Neural cell (in vitro differentiated cells): ENCODE measurements at regions not wholly inside any gene's neighbourhood (a gene's known extent, or its start where the extent isn't known, plus 50 kb on each side); places are given as distances from the start of the nearest gene placed in this dataset.

ENCODE experiments used
- H2AFZ ChIP-seq: fragments of 200-600, 300-800 bp; sonication (generic), shearing (Covaris generic); 2 replicates; pipeline ENCODE4 v1.6.0; 2014; ENCODE audit warnings: low read depth, mild to moderate bottlenecking, antibody characterized with exemption, low read length, moderate library complexity
- H3F3A ChIP-seq: fragments of 200-600 bp; shearing (Covaris generic); 2 replicates; pipeline ENCODE4 v1.6.1; 2016; ENCODE audit warnings: mild to moderate bottlenecking, moderate library complexity, mixed read lengths, antibody characterized with exemption, low read length; ENCODE audit not compliant: insufficient read depth, poor library complexity, severe bottlenecking
- H3K27ac ChIP-seq: fragments of 200-600, 300-800 bp; sonication (generic), shearing (Covaris generic); 2 replicates; pipeline ENCODE4 v1.5.1; 2014; ENCODE audit warnings: mild to moderate bottlenecking, low read length, moderate library complexity
- H3K27me3 ChIP-seq: fragments of 300-800, 200-600 bp; sonication (generic), shearing (Covaris generic); 2 replicates; pipeline ENCODE4 v1.6.0; 2014; ENCODE audit warnings: mild to moderate bottlenecking, low read depth, low read length, moderate library complexity; ENCODE audit not compliant: insufficient read depth
- H3K36me3 ChIP-seq: fragments of 300-800, 200-600 bp; sonication (generic), shearing (Covaris generic); 2 replicates; pipeline ENCODE4 v1.5.1; 2014; ENCODE audit warnings: mild to moderate bottlenecking, antibody characterized with exemption, low read length, moderate library complexity; ENCODE audit not compliant: insufficient read depth
- H3K4me2 ChIP-seq: fragments of 300-800, 200-600 bp; sonication (generic), shearing (Covaris generic); 2 replicates; pipeline ENCODE4 v1.6.0; 2014; ENCODE audit warnings: mild to moderate bottlenecking, low read length
- H3K4me3 ChIP-seq: fragments of 300-800, 200-600 bp; sonication (generic), shearing (Covaris generic); 2 replicates; pipeline ENCODE4 v1.5.1; 2014; ENCODE audit warnings: mild to moderate bottlenecking, low read length, moderate library complexity
- H3K79me2 ChIP-seq: fragments of 200-600 bp; shearing (Covaris generic); replicated peaks from 2 replicates; pipeline ENCODE4 v1.6.0; 2014; ENCODE audit warnings: mild to moderate bottlenecking, low read length, moderate library complexity; ENCODE audit not compliant: insufficient read depth
- H3K9ac ChIP-seq: fragments of 300-800, 200-600 bp; sonication (generic), shearing (Covaris generic); 2 replicates; pipeline ENCODE4 v1.6.1; 2016; ENCODE audit warnings: mild to moderate bottlenecking, low read length, mixed read lengths
- H3K9me2 ChIP-seq: fragments of 200-600 bp; shearing (Covaris generic); 2 replicates; pipeline ENCODE4 v1.6.1; 2016; ENCODE audit warnings: mild to moderate bottlenecking, low read length, mixed read lengths; ENCODE audit not compliant: insufficient read depth
- H3K9me3 ChIP-seq: fragments of 200-600, 300-800 bp; sonication (generic), shearing (Covaris generic); 2 replicates; pipeline ENCODE4 v1.6.1; 2016; ENCODE audit warnings: mild to moderate bottlenecking, mixed run types, low read length, moderate library complexity, mixed read lengths
- H4K20me1 ChIP-seq: fragments of 200-600 bp; shearing (Covaris generic); 2 replicates; pipeline ENCODE4 v1.6.1; 2016; ENCODE audit warnings: mild to moderate bottlenecking, mixed run types; ENCODE audit not compliant: insufficient read depth
- CTCF ChIP-seq: fragments of 450-650 bp; IDR thresholded peaks from 2 replicates; pipeline ENCODE4 v1.5.1; 2014; ENCODE audit warnings: antibody characterized with exemption, mild to moderate bottlenecking, moderate library complexity; ENCODE audit not compliant: poor library complexity, severe bottlenecking
- EP300 ChIP-seq: fragments of 450-650 bp; conservative IDR thresholded peaks from 2 replicates; pipeline ENCODE4 v1.6.1; 2014; ENCODE audit warnings: antibody characterized with exemption, mild to moderate bottlenecking, moderate library complexity; ENCODE audit not compliant: poor library complexity, severe bottlenecking
- EZH2 ChIP-seq: fragments of 200-600, 300-800 bp; shearing (Covaris generic), sonication (generic); IDR thresholded peaks from 2 replicates; pipeline ENCODE4 v1.6.1; 2014; ENCODE audit warnings: antibody characterized with exemption, low read length, borderline replicate concordance, mild to moderate bottlenecking; ENCODE audit not compliant: insufficient read depth, poor library complexity, severe bottlenecking
- MXI1 ChIP-seq: fragments of 450-650 bp; conservative IDR thresholded peaks from 2 replicates; pipeline ENCODE4 v1.6.1; 2014; ENCODE audit warnings: antibody characterized with exemption, mild to moderate bottlenecking; ENCODE audit not compliant: poor library complexity, severe bottlenecking
- POLR2AphosphoS5 ChIP-seq: IDR thresholded peaks from 2 replicates; pipeline ENCODE4 v1.6.1; 2012
- RAD21 ChIP-seq: fragments of 450-650 bp; conservative IDR thresholded peaks from 2 replicates; pipeline ENCODE4 v1.6.1; 2014; ENCODE audit warnings: antibody characterized with exemption, mild to moderate bottlenecking, moderate library complexity
- REST ChIP-seq: IDR thresholded peaks from 2 replicates; pipeline ENCODE4 v1.6.1; 2012; ENCODE audit warnings: borderline replicate concordance
- SMC3 ChIP-seq: fragments of 450-650 bp; conservative IDR thresholded peaks from 2 replicates; pipeline ENCODE4 v1.6.1; 2014; ENCODE audit warnings: antibody characterized with exemption, mild to moderate bottlenecking, moderate library complexity; ENCODE audit not compliant: poor library complexity
- TAF1 ChIP-seq: IDR thresholded peaks from 2 replicates; pipeline ENCODE4 v1.6.1; 2012; ENCODE audit warnings: low read depth

DNA sequence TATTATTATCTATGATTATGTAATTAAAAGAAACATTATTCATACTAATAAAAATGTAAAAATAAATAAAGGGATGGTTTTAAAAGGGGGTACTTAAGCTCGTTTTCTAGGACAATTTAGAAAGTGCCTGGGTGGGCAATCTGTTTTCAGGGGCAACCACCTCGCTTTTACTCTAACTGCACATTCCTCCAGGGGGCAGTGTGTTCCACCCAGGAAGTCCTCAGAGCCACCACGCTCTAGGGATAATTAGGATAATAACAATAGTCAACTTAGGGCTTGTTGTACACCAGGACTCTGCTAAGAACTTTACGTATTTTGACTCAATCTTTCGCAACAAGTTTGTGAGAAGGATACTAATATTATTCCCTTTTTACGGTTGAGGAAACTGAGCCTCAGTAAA is 396.7 kb upstream of the MAF start:
- Histone ChIP-seq H3K27ac (no peak overlapping the region), H2AFZ (no peak overlapping the region), H3K36me3 (no peaks in the 10 kb centered on the region), H3F3A (no peaks in the 10 kb centered on the region), H3K27me3 (no peaks in the 10 kb centered on the region), H3K79me2 (no peaks in the 10 kb centered on the region), H3K9me3 (no peaks in the 10 kb centered on the region), H3K9ac (no peak overlapping the region), H3K4me2 (no peak overlapping the region), H3K9me2 (no peaks in the 10 kb centered on the region), H4K20me1 (no peaks in the 10 kb centered on the region), H3K4me3 (no peak overlapping the region)
- TF ChIP-seq REST (no peak), CTCF (no peak), POLR2AphosphoS5 (no peak), SMC3 (no peak), EP300 (no peak), MXI1 (no peak), TAF1 (no peak), RAD21 (no peak), EZH2 (no peak)

GRCh38 chr16:79996321-79996720 is 395.8 kb upstream of the MAF start:
- Histone ChIP-seq H3K36me3 (no peaks in the 10 kb centered on the region), H2AFZ (no peak overlapping the region), H3K9ac (no peak overlapping the region)

More at GRCh38 chr16:79996321-79996720, 395.8 kb upstream of the MAF start:
- Histone ChIP-seq H3K9me2 (no peaks in the 10 kb centered on the region), H3K27me3 (no peaks in the 10 kb centered on the region), H3K4me3 (no peak overlapping the region), H4K20me1 (no peaks in the 10 kb centered on the region), H3K4me2 (no peak overlapping the region), H3K27ac (no peak overlapping the region), H3K9me3 (no peaks in the 10 kb centered on the region), H3K79me2 (no peaks in the 10 kb centered on the region), H3F3A (no peaks in the 10 kb centered on the region)
- no peak for TF ChIP-seq EP300
- no peak for TF ChIP-seq EZH2
- TF ChIP-seq POLR2AphosphoS5 = no peak
- TF ChIP-seq RAD21 = no peak
- TF ChIP-seq REST = no peak
- no peak for TF ChIP-seq CTCF
- no peak for TF ChIP-seq MXI1
- no peak for TF ChIP-seq SMC3
- TF ChIP-seq TAF1 = no peak
